GM12891 (cell line): ENCODE measurements at regions not wholly inside any gene's neighbourhood (a gene's known extent, or its start where the extent isn't known, plus 50 kb on each side); places are given as distances from the start of the nearest gene placed in this dataset.
"Not testable (repeated sequence)": the region's sequence is repeated elsewhere in the genome, so short reads cannot be mapped to it uniquely, and the experiment has no call there.

Source experiments
- DNase-seq: peaks from one replicate; pipeline ENCODE4 v3.0.0; 2011; ENCODE audit warnings: low spot score; ENCODE audit not compliant: insufficient read length
- FAIRE-seq: peaks from 2 replicates; lab custom pipeline; 2011; peaks lifted over from hg19 to GRCh38; lab: Jason Lieb, UNC
- PAX5 ChIP-seq: IDR thresholded peaks from 2 replicates; pipeline ENCODE4 v1.6.1; 2011; ENCODE audit warnings: low read length, moderate library complexity, mild to moderate bottlenecking; ENCODE audit not compliant: insufficient read depth, severe bottlenecking
- POLR2A ChIP-seq: IDR thresholded peaks from 2 replicates; pipeline ENCODE4 v1.6.1; 2011; ENCODE audit warnings: low read depth, low read length, control low read depth
- POLR2AphosphoS5 ChIP-seq: IDR thresholded peaks from 2 replicates; pipeline ENCODE4 v1.6.1; 2011; ENCODE audit warnings: low read depth, low read length, control low read depth
- POU2F2 ChIP-seq: IDR thresholded peaks from 2 replicates; pipeline ENCODE4 v1.6.1; 2011; ENCODE audit warnings: low read depth, mild to moderate bottlenecking, control low read depth, low read length, moderate library complexity
- SPI1 ChIP-seq: IDR thresholded peaks from 2 replicates; pipeline ENCODE4 v1.6.1; 2011; ENCODE audit warnings: low read depth, low read length, control low read depth
- TAF1 ChIP-seq: IDR thresholded peaks from 2 replicates; pipeline ENCODE4 v1.6.1; 2011; ENCODE audit warnings: low read depth, low read length, control low read depth

DNA sequence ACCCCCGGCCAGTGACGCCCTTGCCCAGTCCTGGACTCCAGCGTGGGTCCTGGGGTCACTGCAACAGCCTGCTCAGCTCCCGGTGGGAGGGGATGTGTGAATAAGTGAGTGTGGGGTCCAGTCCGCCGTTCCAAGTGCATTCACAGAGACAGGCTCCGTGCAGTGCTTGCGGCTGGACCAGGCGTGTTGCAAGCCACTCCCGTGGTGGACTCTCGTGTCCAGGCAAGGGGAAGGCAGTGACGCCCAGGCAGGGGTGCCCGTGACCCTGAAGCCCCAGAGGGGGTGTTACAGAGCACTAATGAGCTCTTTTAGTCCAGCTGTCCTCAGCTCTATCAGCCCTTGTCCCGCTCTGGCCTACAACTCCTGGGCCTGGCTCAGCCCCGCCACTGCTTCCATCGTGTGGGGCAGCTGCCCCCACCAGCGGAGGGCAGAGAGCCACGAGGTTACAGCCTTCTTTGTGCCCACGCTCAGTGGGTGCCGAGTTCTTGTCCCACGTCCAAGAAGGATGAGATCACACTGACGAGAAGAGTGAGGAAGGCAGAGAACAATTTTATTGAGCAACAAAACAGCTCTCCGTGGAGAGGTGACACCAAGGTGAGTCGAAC lies 1807.5 kb downstream of the LRRC4C start:
- FAIRE-seq (no peak), DNase-seq (no peak)
- TF ChIP-seq POLR2A = no peak

DNA sequence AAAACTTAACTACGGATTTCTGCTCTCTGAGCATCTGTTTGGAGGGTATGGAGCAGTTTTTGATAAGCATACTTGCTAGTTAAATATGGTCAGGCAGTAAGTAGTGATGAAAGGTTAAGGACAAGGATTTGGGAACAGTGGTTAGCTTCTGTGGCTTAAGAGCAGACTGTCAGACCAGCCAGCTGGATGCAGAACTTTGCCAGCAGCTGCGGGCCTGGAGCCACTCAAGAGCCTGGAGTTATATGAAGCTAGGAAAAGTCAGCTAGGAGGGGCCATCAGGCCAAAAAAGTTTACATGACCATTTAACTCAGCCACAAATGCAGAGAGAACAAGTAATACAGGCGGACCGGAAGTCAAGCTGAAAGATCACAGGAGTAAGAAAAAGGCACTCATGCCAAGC lies 1817.7 kb downstream of the LRRC4C start:
- FAIRE-seq = no peak
- TF ChIP-seq SPI1 = no peak
- no peak for TF ChIP-seq POLR2A
- TF ChIP-seq TAF1 = no peak
- TF ChIP-seq POU2F2 = no peak
- no peak for TF ChIP-seq POLR2AphosphoS5
- TF ChIP-seq PAX5 = no peak
- DNase-seq = no peak

DNA sequence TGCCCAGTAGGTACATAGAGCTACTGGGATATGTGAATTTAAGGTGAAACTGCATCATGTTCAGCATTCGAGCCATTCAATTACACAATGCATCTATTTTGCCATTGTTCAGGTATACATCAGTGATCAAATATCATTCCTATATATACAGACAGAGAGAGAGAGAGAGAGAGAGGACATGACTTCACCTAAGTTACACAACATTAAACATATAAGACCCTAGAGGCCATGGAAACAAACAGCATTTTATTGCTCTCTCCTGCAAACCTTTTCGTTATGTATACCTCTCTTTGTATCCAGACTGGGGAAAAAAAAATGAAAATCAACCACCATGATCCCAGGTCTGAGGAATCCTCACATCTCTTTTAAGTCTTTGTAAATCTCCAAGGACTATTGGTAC lies 1829.1 kb downstream of the LRRC4C start:
- no peak for FAIRE-seq

DNA sequence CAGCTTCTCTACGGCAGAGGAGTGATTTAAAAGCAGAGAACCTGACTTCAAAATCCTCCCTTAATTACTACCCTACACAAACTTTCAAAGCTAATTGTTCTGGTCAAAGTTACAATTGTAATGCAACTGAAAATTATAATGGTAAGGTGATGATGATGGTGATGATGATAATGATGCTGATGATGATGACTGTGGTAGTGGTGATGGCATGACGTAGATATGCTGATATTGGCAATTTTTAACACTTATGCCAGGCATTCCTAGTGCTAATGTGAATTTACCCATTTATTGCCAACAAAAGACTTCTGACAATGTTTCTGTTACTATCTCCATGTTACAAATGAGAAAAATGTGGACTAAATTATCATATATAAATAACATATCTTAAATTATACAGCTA lies 1831.1 kb downstream of the LRRC4C start:
- DNase-seq (no peak), FAIRE-seq (peak; percentile 28)
- no peak for TF ChIP-seq SPI1
- no peak for TF ChIP-seq PAX5
- no peak for TF ChIP-seq POU2F2
- TF ChIP-seq POLR2A = no peak
- no peak for TF ChIP-seq POLR2AphosphoS5
- no peak for TF ChIP-seq TAF1

More for the DNA sequence above, 1829.1 kb downstream of the LRRC4C start:
- no peak for DNase-seq
- TF ChIP-seq SPI1 (no peak), POU2F2 (no peak), TAF1 (no peak), POLR2AphosphoS5 (no peak)

DNA sequence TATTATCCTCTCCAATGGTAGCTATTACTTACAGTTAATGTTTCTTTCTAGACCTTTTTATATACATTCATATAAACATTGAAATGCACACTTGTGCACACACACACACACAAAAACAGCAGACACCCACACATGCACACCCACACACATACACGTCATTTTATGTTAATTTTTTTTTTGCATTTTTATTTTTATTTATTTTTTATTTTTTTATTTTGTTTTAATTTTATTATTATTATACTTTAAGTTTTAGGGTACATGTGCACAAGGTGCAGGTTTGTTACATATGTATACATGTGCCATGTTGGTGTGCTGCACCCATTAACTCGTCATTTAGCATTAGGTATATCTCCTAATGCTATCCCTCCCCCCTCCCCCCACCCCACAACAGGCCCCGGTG lies 1839.1 kb downstream of the LRRC4C start:
- FAIRE-seq, DNase-seq: not testable (repeated sequence)

DNA sequence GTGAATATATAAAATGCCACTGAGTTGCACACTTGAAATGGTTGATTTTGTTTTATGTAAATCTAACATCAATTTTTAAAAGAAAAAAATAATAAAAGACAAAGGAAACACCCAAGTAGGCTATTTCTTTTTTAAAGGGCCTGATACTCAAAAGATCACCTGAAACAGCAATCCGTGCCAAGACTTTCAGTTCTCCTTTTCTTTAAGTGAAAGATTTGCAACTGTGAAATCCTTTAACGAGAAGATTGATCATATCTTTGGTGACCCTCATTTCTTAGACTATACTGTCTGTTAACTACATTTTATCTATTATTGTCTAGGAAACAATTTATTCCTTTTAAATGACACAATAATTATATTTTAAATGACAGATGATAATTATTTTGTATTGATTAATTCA lies 1841.5 kb downstream of the LRRC4C start:
- DNase-seq (no peak), FAIRE-seq (no peak)
- TF ChIP-seq SPI1 = peak; percentile 71
- TF ChIP-seq POLR2AphosphoS5 = no peak

DNA sequence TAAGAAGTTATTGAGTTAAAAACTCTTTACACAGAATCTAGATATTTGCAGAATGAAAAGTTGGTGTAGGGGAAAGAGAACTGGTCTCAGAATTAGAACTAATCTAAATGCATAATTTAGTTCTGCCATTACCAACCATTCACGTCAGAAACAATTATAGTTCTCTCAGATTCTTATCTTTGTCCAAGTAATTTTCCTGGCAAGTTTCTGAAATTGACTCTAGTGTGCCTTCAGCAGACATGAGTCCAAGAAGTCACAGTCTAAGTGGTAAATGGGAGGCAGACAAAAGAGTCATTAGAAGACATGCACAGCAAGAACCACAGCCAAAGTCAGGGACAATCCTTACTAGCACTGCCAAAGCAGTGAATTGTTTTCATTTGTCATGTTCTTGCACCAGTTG lies 1870.1 kb downstream of the LRRC4C start:
- FAIRE-seq = no peak
- DNase-seq = no peak
- TF ChIP-seq POU2F2 (no peak), POLR2AphosphoS5 (no peak), TAF1 (no peak), SPI1 (no peak), POLR2A (no peak), PAX5 (no peak)

DNA sequence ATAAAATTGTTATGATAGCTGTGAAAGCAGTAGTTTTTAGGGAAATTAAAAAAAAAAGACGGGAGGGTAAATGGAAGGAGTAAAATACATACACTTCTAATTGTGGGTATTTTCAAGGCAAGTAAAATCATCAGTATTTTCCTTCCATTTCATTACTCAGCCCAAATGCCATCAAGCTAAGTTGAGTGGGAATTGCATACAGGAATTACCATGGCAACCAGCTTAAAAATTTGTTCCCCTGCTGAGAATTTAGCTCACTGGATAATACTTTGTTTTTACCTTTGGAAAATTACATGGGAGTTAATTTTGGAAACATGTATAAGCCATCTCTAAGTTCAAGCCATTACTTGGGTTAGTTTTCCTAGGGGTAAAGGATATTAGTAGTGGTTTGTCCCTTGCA lies 1873.4 kb downstream of the LRRC4C start:
- TF ChIP-seq POU2F2 (no peak), POLR2AphosphoS5 (no peak)
- DNase-seq = no peak
- no peak for FAIRE-seq

DNA sequence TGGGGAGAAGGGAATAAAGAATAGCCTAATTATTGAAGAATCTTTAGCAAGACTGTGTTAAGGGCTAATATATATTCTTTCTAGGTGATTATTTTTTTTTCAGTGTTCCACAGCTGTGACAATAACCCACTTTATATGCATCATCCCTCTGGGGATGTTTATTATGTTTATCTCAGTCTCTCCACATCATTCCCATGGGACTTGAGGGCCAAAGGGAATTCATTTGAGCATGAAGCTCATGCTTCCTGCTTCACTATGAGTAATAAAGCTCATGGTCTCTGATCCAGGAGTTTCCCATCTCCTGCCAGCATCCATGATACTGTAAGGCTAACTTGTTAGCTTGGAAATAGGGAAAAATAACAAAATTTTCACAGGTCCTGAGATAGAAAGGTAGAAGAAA lies 1888.4 kb downstream of the LRRC4C start:
- no peak for FAIRE-seq
- TF ChIP-seq POLR2A (no peak), PAX5 (no peak), TAF1 (no peak), POU2F2 (no peak), POLR2AphosphoS5 (no peak), SPI1 (no peak)

DNA sequence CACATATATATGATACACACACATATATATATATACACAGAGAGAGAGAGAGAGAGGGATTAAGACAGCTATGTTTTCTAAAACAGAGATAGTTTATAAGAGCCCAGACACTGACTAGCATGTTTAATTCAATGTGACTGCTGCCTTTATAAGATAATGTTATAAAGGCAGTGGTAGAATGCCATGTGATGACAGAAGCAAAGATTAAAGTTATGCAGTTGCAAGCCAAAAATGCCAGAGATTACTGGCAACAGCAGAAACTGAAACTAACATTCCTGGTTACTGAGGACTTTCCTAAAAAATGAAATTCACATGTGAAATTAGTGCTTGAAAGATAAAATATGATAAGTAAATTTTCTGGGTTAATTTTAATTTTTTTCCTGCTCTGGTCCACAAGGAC lies 1888.9 kb downstream of the LRRC4C start:
- DNase-seq (no peak), FAIRE-seq (no peak)
- TF ChIP-seq POU2F2 (no peak), POLR2AphosphoS5 (no peak), TAF1 (no peak), SPI1 (no peak), POLR2A (no peak), PAX5 (no peak)

More for the DNA sequence above, 1888.4 kb downstream of the LRRC4C start:
- DNase-seq = no peak

DNA sequence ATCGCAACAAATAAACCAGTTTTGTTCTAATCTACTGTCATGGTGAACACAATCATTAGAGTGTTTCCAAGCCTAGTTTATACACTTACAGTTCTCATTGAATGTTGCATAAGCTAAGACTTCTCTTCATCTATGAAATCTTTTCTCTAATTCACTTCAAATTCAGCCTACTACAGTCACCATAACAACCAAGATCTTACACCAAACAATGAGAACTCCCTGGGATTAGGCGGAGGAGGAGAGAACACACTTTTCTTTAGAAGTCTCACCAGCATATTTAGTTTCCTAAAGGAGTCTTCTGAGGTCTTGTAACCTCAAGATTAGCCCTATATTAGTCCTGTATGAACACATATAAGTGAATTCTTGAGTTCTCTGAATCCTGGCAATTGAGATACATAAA lies 1889.7 kb downstream of the LRRC4C start:
- TF ChIP-seq POU2F2 = no peak
- TF ChIP-seq SPI1 = no peak
- TF ChIP-seq POLR2A = no peak
- TF ChIP-seq TAF1 = no peak
- no peak for TF ChIP-seq POLR2AphosphoS5
- no peak for TF ChIP-seq PAX5
- DNase-seq (no peak), FAIRE-seq (no peak)

DNA sequence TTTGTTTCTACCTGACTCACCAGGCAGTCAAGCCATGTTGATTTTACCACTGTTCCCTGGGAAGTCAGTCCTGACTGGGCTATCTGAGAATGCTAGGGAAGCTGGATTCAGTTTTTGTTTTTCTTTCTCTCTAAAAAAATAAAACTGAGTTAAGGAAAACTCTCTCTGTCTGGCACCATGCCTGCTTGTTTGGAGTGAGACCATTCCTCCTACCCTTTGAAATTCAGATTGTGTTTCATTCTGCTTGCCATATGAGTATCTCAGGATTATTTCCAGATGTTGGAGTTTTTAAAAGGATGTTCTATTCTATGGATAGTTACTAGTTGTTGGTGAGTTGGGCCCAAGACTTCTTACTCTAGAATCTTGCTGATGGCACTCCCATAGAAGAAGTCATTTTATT lies 1917.0 kb downstream of the LRRC4C start:
- TF ChIP-seq TAF1 = no peak
- TF ChIP-seq POLR2AphosphoS5 = no peak
- no peak for TF ChIP-seq POLR2A
- no peak for TF ChIP-seq POU2F2
- no peak for TF ChIP-seq PAX5
- no peak for TF ChIP-seq SPI1
- FAIRE-seq = no peak
- no peak for DNase-seq
